GM10248 (cell line): ENCODE measurements at regions not wholly inside any gene's neighbourhood (a gene's known extent, or its start where the extent isn't known, plus 50 kb on each side); places are given as distances from the start of the nearest gene placed in this dataset.

Experiments used
- CTCF ChIA-PET: fragments of 300-600 bp; sonication (Branson Sonifier 250); formaldehyde crosslinking; extraction: SDS; loops from one replicate; lab custom pipeline; 2021; ENCODE audit warnings: antibody characterized with exemption; lab: Yijun Ruan, JAX
- POLR2A ChIA-PET: fragments of 350-650 bp; sonication (Branson Sonifier 250); formaldehyde crosslinking; extraction: SDS; loops from one replicate; lab custom pipeline; 2020; ENCODE audit warnings: antibody characterized with exemption; lab: Yijun Ruan, JAX
- DNase-seq: peaks from one replicate; pipeline ENCODE4 v3.0.0; 2012; ENCODE audit errors: extremely low spot score
- CTCF ChIP-seq: IDR thresholded peaks from 2 replicates; pipeline ENCODE4 v1.5.1; 2012; ENCODE audit warnings: mild to moderate bottlenecking, low read depth; ENCODE audit errors: extremely low read depth, missing control alignments, control extremely low read depth

DNA sequence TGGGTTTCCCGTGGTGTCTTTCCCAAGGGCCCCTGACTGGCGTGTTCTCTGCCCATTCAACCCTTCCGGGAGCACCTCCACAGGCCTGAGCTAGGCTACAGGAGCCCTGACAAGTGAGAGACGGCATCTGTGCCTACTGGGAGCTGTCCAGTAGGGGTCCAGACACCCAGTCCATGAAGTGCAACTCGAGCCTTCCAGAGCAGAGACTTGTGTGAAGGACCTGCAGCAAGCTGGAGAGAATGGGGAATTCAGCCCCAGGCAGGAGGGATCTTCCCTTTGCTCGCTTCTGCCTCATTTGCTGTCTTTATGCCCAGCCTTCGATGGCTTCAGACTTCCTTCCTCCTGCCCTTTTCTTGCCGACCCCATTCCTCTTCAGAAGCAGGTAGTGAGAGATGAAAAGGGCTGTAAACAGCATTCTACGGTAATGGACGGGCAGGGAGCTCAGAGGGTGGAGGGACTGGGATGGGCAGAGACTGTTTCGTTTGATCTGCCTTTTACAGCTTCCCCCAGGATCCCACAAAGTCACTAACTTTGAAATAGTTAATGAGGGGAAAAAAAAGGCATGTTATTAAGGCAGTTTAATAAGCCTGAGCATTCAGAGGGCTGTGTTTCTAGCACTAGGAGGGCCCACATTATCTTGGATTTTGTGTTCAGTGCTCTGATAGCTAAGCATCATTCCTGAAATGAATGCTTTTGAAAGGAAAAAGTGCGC, 327.6 kb downstream of the FGF9 start:
- no peak for TF ChIP-seq CTCF
- DNase-seq = no peak
- ChIA-PET POLR2A (no interaction called here), CTCF (interaction anchor here (1.0 to 2.2 kb wide), 4 partner anchors 9 to 70 kb away, joined by 3 to 9 read pairs (median 5); no protein-coding TSS in a partner anchor)

- ChIA-PET CTCF (interaction anchor here (1.4 to 2.2 kb wide), 2 partner anchors 13 to 69 kb away, joined by 4 to 9 read pairs; no protein-coding TSS in a partner anchor), POLR2A (no interaction called here)
- DNase-seq = no peak
- TF ChIP-seq CTCF = no peak
These were observed 328.8 kb downstream of the FGF9 start for GRCh38 chr13:21999666-22000065.

- no peak for TF ChIP-seq CTCF
- ChIA-PET POLR2A (no interaction called here), CTCF (interaction anchor here (1.4 kb wide), 1 partner anchor 68 kb away, joined by 4 read pairs; no protein-coding TSS in a partner anchor)
- DNase-seq = no peak
These were observed 329.3 kb downstream of the FGF9 start for GRCh38 chr13:22000191-22000590.

GRCh38 chr13:22001336-22001735, 330.5 kb downstream of the FGF9 start:
- TF ChIP-seq CTCF = no peak
- DNase-seq = no peak

GRCh38 chr13:22002893-22003292, 332.0 kb downstream of the FGF9 start:
- no peak for DNase-seq
- CTCF ChIA-PET = interaction anchor here (1.4 to 1.6 kb wide), 2 partner anchors 16 to 362 kb away, joined by 3 to 6 read pairs; no protein-coding TSS in a partner anchor
- POLR2A ChIA-PET = no interaction called here
- TF ChIP-seq CTCF = no peak

More at GRCh38 chr13:22001336-22001735, 330.5 kb downstream of the FGF9 start:
- ChIA-PET CTCF (no interaction called here), POLR2A (no interaction called here)

GRCh38 chr13:22009500-22009899, 338.6 kb downstream of the FGF9 start:
- no peak for TF ChIP-seq CTCF
- ChIA-PET POLR2A (no interaction called here), CTCF (interaction anchor here (1.8 to 2.0 kb wide), 2 partner anchors 9 to 13 kb away, joined by 5 to 6 read pairs; no protein-coding TSS in a partner anchor)
- no peak for DNase-seq
